ENCODE measurements at regions not wholly inside any gene's neighbourhood (a gene's known extent, or its start where the extent isn't known, plus 50 kb on each side); places are given as distances from the start of the nearest gene placed in this dataset.

DNA sequence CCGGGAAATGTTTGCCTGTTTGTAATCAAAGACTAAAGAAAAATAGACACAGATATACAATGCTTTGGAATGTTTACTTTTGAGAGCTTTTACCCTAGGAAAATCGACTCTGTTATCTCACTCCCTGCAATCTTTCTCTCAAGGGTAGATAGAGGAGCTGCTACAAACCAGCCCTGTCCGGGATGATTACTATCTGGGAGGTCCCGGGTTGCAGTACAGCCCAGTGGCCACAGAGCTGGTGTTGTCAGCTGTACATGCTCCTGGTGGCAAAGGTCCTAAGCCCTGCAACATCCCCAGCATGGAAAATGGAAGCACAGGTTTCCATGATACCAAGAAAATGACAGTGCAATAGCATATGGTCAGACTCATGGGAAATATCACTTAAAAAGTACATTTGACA lies 570.5 kb upstream of the SOX11 start:
- TF ChIP-seq EZH2 (IDR thresholded peaks at IDR 0.05; ENCODE audit: insufficient read depth, poor library complexity, severe bottlenecking) (no peak), EZH2phosphoT487 (IDR thresholded peaks at IDR 0.05; ENCODE audit: insufficient read depth, low read depth) (no peak)

Data from GM23248 (cell line).